ENCODE measurements at regions not wholly inside any gene's neighbourhood (a gene's known extent, or its start where the extent isn't known, plus 50 kb on each side); places are given as distances from the start of the nearest gene placed in this dataset.
"Not testable (repeated sequence)": the region's sequence is repeated elsewhere in the genome, so short reads cannot be mapped to it uniquely, and the experiment has no call there.

DNA sequence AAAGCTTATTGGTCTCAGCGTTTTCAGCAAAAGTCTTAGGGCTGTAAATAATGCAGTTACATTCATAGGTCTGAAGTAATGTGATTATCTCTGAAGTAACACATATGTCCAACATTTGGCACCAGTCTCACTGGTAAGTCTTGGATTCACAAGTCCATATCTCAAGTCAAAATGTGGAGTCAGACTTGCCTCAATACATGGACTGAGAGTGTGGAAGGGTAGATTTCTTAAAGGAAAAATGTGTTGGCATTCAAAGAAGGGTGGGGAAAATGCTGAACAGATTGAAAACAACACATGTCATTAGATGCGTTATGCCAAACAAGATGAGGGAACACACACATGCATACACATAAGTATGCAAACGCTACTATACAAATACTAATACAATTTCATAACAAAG is 989.0 kb upstream of the MANEA start:
- intact Hi-C loops (cut with DNase I; ENCODE audit: low total_unique reads) (no loop called here), in situ Hi-C loops (cut with MboI; ENCODE audit: low sequenced_read_pairs in 4 of 4) (no loop called here)
- no peak overlapping the region for H3K4me3 ChIP-seq
- DNase-seq (no peak), ATAC-seq (no peak)
- no peak overlapping the region for H3K27ac ChIP-seq
- no peaks in the 10 kb centered on the region for H3K4me1 ChIP-seq
- no peaks in the 10 kb centered on the region for H3K27me3 ChIP-seq
- no peaks in the 10 kb centered on the region for H3K36me3 ChIP-seq
- TF ChIP-seq, protein P1, sequence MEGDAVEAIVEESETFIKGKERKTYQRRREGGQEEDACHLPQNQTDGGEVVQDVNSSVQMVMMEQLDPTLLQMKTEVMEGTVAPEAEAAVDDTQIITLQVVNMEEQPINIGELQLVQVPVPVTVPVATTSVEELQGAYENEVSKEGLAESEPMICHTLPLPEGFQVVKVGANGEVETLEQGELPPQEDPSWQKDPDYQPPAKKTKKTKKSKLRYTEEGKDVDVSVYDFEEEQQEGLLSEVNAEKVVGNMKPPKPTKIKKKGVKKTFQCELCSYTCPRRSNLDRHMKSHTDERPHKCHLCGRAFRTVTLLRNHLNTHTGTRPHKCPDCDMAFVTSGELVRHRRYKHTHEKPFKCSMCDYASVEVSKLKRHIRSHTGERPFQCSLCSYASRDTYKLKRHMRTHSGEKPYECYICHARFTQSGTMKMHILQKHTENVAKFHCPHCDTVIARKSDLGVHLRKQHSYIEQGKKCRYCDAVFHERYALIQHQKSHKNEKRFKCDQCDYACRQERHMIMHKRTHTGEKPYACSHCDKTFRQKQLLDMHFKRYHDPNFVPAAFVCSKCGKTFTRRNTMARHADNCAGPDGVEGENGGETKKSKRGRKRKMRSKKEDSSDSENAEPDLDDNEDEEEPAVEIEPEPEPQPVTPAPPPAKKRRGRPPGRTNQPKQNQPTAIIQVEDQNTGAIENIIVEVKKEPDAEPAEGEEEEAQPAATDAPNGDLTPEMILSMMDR (IDR thresholded peaks at IDR 0.05 in 4 of 5, conservative IDR thresholded peaks at IDR 0.05 in 1 of 5): no peak
- TF ChIP-seq POLR2A (IDR thresholded peaks at IDR 0.05): no peak
- no peaks in the 10 kb centered on the region for H3K9me3 ChIP-seq

DNA sequence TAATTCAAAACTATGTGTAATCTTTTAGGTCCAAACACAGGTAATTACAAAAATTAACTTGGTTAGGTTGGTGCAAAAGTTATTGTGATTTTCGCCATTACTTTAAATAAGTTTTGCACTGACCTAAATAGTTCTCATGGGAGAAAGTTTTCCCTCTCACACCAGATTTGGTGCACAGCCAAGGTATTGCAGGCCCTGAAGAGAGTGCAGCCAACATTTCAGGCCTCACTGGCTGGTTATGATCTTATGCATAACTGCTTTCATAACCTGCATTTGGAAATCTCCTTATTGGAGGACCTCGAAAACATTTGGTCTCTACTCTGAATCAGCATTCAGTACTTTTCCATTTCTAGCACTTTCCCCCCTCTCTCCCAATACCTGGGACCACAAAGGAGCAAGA is 993.1 kb upstream of the MANEA start:
- Histone ChIP-seq H3K36me3 (no peaks in the 10 kb centered on the region), H3K4me3 (no peak overlapping the region), H3K27me3 (no peaks in the 10 kb centered on the region), H3K4me1 (no peaks in the 10 kb centered on the region), H3K9me3 (no peaks in the 10 kb centered on the region), H3K27ac (no peak overlapping the region)
- in situ Hi-C loops (cut with MboI; ENCODE audit: low sequenced_read_pairs in 4 of 4): no loop called here
- intact Hi-C loops (cut with DNase I; ENCODE audit: low total_unique reads): no loop called here
- TF ChIP-seq, protein P1 (IDR thresholded peaks at IDR 0.05 in 4 of 5, conservative IDR thresholded peaks at IDR 0.05 in 1 of 5): no peak
- no peak for TF ChIP-seq POLR2A (IDR thresholded peaks at IDR 0.05)
- ATAC-seq (no peak), DNase-seq (no peak)

DNA sequence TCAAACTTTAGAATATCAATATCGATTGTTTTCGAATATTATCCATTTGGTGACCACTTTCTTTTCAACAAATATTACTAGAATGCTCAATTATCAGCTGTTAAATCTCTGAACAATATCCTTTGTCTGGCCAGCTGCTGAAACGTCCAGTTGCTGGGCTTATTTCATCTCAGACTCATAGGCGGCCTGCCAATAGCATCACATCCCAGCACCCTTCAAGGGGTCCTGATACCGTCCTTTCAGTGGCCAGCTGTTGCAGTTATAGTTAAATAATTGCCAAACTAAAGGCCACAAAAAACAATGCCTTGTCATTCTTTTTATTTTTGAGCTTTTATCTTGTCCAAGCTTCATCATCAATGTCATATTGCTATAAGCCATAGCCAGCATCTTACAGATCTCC is 1006.8 kb upstream of the MANEA start:
- Histone ChIP-seq H3K27ac (no peak overlapping the region), H3K27me3 (no peaks in the 10 kb centered on the region), H3K4me1 (no peaks in the 10 kb centered on the region), H3K4me3 (no peak overlapping the region), H3K9me3 (no peaks in the 10 kb centered on the region), H3K36me3 (no peaks in the 10 kb centered on the region)
- intact Hi-C loops (cut with DNase I; ENCODE audit: low total_unique reads): no loop called here
- ATAC-seq: no peak
- TF ChIP-seq, protein P1 (IDR thresholded peaks at IDR 0.05 in 4 of 5, conservative IDR thresholded peaks at IDR 0.05 in 1 of 5): no peak
- TF ChIP-seq POLR2A (IDR thresholded peaks at IDR 0.05): no peak
- in situ Hi-C loops (cut with MboI; ENCODE audit: low sequenced_read_pairs in 4 of 4): no loop called here
- DNase-seq: no peak

DNA sequence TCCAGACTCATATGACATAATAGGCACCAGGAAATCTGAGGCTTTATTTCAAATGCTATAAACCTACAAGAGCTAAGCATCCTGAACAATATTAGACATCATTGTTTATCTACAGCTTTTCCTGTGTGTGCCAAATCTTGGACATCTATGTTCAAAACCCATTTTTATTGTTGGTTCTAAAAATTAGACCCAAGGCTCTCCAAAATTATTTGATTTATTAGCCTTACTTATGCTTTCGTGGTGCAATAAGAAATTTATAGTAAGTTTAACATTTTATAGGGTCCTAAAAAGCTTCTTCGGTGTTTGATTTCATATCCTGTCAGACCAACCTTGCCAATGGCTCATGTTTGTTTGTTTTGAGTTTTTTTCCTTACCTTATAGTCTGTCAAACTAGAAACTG is 1014.5 kb upstream of the MANEA start:
- no peak overlapping the region for H3K4me3 ChIP-seq
- TF ChIP-seq, protein P1 (IDR thresholded peaks at IDR 0.05 in 4 of 5, conservative IDR thresholded peaks at IDR 0.05 in 1 of 5): no peak
- no peak for TF ChIP-seq POLR2A (IDR thresholded peaks at IDR 0.05)
- H3K9me3 ChIP-seq: no peaks in the 10 kb centered on the region
- H3K4me1 ChIP-seq: no peaks in the 10 kb centered on the region
- H3K27ac ChIP-seq: no peak overlapping the region
- no peak for ATAC-seq
- H3K36me3 ChIP-seq: no peaks in the 10 kb centered on the region
- DNase-seq: no peak
- H3K27me3 ChIP-seq: no peaks in the 10 kb centered on the region
- intact Hi-C loops (cut with DNase I; ENCODE audit: low total_unique reads): no loop called here
- in situ Hi-C loops (cut with MboI; ENCODE audit: low sequenced_read_pairs in 4 of 4): no loop called here

DNA sequence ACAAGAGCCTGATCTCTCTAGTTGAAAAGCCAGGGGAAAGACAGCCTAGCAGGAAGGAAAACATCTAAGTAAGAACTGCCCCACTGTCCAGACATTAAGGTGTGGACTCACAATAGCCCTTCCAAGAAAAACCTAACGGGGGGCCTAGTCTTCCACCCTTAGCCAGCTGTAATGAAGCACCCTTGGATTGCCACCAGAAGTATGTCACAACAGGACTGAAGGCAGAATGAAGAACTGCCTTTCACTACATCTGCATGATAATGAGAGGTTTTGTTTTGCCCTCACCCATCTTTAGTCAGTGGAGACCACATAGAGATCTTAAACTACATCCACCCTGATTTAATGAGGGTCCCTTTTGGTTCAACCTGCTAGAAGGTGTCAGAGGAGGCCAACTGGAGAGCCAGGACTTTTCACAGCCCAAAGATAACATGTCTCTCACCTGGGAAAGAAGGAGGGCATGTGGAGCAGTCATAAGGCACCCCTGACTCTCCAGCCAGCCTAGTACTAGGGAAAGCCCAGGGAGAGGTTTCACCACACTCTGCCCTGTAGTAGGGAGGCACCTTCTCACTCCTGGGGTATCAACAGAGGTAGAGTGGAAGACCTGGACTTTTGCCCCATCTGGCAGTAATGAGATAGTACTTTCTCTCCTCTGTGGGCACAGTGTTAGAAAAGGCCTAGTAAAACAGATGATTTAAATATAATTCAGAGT is 1017.4 kb upstream of the MANEA start:
- intact Hi-C loops (cut with DNase I; ENCODE audit: low total_unique reads): no loop called here
- Histone ChIP-seq H3K9me3 (no peaks in the 10 kb centered on the region), H3K4me1 (no peaks in the 10 kb centered on the region), H3K36me3 (no peaks in the 10 kb centered on the region), H3K27me3 (no peaks in the 10 kb centered on the region), H3K4me3 (no peak overlapping the region), H3K27ac (no peak overlapping the region)
- ATAC-seq (no peak), DNase-seq (no peak)
- TF ChIP-seq POLR2A (IDR thresholded peaks at IDR 0.05): no peak
- TF ChIP-seq, protein P1 (IDR thresholded peaks at IDR 0.05 in 4 of 5, conservative IDR thresholded peaks at IDR 0.05 in 1 of 5): no peak
- in situ Hi-C loops (cut with MboI; ENCODE audit: low sequenced_read_pairs in 4 of 4): no loop called here

DNA sequence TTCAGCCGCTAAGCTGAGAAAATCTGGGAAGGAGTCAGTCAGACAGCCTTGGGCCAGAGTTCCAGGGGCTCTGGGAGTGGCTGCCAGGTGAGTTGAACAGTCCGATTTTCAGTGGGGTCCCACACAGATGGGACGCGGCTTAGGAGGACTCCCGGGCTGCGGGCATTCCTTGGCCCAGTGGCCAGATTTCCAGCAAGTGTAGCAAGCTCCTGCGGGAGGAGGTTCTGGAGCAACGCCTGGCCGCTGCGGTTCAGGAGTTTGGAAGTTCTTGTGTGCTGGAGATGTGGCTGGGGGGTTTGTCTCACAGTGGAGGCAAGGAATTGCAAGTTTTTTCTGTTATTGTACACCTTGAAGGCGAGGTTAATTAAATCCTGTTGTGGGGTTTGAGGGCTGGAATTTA is 1020.1 kb upstream of the MANEA start:
- H3K9me3 ChIP-seq; H3K4me3 ChIP-seq; DNase-seq; H3K27me3 ChIP-seq; ATAC-seq; in situ Hi-C loops (cut with MboI; ENCODE audit: low sequenced_read_pairs in 4 of 4); intact Hi-C loops (cut with DNase I; ENCODE audit: low total_unique reads); H3K27ac ChIP-seq; H3K36me3 ChIP-seq; H3K4me1 ChIP-seq: not testable (repeated sequence)

All from gastrocnemius medialis (tissue), 4 donors.